Activated T-cell treated with anti-CD3 and anti-CD28 coated beads for 1 hour (primary cell): ENCODE measurements at regions not wholly inside any gene's neighbourhood (a gene's known extent, or its start where the extent isn't known, plus 50 kb on each side); places are given as distances from the start of the nearest gene placed in this dataset.

Experiments
- DNase-seq: peaks from one replicate; pipeline ENCODE4 v3.0.0-alpha.2; 2020; ENCODE audit warnings: low read depth

DNA sequence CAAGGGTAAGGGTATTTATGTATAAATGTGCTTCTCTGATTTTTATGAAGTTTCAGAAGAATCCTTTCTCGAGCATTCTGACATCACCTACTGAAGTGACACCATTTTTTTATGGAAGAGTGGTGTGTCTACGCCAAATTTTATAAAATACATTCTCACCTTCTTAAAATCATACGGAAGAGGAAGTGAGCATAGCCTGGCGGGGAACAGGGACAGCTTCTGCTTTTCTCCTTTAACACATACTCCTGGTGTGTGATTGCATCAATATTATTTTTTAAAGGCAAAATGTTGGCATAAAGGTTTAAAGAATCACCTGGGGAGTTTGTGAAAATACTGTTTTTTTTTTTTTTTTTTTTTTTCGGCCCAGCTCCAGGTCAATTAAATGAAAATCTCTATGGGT, 733.6 kb upstream of the MAN1A1 start:
- no peak for DNase-seq

DNA sequence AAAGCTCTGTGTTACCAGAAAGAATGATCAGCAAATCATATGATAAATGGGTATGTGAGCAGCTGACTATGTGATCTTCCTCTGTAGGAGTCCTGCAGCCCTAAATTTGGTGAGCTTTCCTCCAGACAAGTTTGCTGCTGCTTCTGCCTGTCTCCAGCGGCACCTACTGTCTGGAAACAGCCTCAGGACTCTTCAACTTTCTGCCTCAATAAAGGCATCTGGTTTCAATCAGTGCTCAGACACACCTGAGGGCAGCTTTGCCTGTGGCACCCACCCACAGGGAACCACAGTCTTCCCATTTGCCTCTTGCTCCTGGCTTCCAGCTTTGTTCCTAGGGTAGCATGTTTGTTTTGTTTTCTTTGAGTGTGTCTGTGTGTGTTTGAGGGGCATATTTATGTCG, 727.9 kb upstream of the MAN1A1 start:
- DNase-seq, result no peak

DNA sequence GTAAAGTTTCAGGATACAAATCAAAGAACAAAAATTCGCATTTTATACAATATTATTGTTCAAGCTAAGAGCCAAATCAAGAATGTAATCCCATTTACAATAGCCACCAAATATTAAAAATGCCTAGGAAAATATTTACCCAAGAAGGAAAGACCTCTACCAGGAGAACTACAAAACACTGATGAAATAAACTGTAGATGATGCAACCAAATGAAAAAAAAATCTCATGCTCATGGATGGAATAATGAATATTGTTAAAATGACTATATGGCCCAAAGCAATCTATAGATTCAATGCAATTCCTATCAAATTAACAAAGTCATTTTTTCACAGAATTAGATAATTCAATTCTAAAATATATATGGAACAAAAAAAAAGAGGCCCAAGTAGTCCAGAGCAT, 708.8 kb upstream of the MAN1A1 start:
- no peak for DNase-seq

DNA sequence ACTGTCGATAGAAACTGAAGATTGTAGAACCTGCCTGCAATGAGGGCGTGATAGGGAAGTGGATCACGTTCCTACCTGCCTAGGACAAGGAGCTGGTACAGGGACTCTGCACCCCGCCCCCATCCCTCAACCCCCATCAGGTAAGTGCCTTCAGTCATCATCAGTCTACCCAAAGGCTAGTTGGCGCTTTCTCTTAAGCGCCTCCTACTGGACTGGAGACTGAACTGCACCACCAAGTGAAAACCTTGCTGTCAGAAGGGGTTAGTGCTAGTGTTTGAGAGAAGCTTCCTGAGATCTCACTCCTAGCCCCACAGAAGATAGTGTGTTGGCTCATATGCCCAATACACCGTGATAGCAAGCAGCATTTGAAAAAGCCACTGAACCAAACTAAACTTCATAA, 706.5 kb upstream of the MAN1A1 start:
- no peak for DNase-seq

DNA sequence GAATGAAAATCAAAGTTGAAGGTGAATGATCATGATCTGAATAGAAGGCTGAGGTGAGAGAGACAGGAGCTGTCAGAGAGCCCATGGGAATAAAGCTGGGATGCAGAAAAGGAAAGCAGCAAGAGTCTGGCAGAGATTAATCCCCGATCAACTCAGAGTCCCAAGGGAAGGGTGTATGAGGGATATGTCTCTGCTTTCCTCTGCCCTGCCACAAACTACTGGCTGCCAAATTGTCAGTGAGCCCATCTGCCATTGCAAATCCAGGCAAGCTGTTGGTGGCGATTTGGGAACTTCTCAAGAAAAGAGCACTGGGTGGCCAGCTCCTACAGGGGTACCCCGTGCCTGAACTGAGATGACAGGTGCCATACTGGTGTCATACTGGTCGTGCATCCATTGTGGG, 705.5 kb upstream of the MAN1A1 start:
- no peak for DNase-seq

DNA sequence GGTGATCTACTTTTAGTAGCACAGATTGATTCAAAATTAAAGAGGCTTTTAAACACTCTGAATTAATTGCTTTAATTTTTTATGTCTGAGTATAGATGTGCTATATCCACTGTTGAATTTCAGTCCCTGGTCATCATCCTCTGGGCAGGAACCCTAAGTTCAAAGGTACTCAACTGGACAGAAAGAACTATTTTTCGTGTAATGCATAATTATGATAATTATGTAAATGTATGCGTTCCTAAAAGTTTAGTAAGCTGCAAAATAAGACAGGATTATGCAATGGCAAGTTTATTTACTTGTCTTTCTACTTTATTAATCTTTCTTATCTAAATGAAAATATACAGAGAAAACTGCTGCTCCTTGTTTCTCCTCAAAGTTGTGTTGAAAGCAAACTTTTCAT, 690.1 kb upstream of the MAN1A1 start:
- no peak for DNase-seq

DNA sequence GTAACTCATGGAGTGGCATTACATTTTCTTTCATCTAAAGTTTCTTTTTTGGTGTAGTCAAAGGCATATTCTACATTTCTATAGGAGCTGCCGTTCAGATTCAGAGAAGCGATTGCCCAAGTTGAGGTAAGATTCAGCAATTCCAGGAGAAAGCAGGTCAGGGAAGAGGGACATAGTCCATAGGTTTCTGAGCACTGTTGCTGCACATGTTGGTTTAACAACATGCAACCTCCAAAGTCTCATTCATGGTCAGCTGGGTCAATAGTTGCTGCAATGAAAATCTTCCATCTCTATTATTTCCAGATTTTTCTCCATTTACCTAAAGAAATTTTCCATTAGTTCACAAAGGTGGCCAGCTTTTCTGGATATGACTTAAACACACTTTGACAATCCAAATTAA, 682.3 kb upstream of the MAN1A1 start:
- no peak for DNase-seq

DNA sequence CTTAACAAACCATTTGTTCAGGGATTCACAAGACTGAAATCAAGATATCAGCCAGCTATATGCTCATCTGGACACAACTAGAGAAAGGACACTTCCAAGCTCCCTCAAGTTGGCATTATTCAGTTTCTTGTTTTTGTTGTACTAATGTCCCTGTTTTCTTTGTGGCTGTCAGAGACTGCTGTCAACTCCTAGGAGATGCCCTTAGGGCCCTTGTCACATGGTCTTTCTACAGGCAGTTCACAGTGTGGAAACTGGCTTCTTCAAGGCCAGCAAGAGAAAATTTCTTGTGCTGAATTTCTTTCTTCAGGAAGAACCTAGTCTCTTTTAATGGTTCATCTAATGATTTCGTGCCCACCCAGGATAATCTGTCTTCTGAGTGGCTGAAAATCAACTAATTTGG, 677.2 kb upstream of the MAN1A1 start:
- DNase-seq, result no peak

DNA sequence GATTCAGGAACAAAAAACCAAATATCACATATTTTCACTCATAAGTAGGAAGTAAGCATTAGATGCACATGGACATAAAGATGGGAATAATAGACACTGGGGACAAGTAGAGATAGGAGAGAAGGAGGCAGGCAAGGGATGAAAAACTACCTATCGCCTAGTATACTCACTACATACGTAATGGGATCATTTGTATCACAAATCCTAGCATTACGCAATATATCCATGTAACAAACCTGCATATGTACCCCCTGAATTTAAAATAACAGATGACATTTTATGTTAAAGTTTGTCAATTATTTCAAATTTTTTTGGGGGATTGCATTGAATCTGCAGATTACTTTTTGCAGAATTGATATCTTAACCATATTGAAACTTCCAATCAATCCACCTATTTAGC, 660.5 kb upstream of the MAN1A1 start:
- DNase-seq, result no peak

DNA sequence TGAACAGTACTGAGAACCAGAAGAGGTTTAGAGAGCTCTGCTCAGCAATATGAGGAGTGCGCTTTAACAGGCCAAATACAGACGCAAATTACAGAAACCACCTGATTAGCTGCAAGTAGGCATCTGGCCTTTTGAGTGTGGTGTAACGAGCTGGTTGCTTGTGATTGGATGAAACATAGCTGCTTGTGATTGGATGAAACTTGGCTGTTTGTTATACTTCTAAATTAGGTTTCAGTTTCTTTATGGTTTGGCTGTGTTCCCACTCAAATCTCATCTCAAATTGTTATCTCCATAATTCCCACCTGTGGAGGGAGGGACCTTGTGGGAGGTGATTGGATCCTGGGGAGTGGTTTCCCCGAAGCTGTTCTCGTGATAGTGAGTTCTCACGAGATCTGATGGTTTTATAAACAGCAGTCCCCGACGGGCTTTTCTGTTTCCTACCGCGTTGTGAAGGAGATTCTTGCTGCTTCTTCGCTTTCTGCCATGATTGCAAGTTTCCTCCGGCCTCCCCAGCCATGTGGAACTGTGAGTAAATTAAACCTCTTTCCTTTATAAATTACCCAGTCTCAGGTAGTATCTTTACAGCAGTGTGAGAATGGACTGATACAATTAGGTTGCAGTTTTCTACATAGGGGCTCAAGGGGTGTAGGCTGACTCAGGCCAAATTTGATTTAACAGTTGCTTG, 655.9 kb upstream of the MAN1A1 start:
- DNase-seq, result no peak

DNA sequence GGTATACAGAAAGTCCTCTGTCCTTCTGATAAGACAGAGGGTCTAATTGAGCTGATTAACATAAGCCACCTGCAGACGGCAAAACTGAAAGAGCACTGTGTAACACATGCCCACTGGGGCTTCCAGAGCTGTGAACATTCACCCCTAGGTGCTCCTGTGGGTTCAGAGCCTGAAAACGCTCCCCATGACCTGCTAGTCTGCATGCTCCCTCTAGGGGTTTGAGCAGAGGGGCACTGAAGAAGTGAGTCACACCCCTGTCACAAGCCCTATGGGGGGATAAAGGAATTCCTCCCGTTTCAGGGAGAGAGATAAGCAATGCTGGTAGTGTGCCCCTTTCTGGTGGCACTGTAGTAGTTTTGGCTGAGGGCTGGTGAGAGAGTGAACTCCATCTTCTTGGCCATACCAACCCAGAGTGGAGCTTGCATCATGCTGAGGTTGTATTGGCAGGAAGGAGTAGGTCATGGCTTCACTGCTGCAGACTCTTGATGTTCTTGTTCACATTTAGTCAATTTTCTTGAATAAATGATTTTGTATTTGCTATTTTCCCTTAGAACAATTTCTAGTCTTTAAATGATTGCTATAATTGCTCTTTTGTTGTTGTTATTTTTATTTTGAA, 637.5 kb upstream of the MAN1A1 start:
- no peak for DNase-seq

DNA sequence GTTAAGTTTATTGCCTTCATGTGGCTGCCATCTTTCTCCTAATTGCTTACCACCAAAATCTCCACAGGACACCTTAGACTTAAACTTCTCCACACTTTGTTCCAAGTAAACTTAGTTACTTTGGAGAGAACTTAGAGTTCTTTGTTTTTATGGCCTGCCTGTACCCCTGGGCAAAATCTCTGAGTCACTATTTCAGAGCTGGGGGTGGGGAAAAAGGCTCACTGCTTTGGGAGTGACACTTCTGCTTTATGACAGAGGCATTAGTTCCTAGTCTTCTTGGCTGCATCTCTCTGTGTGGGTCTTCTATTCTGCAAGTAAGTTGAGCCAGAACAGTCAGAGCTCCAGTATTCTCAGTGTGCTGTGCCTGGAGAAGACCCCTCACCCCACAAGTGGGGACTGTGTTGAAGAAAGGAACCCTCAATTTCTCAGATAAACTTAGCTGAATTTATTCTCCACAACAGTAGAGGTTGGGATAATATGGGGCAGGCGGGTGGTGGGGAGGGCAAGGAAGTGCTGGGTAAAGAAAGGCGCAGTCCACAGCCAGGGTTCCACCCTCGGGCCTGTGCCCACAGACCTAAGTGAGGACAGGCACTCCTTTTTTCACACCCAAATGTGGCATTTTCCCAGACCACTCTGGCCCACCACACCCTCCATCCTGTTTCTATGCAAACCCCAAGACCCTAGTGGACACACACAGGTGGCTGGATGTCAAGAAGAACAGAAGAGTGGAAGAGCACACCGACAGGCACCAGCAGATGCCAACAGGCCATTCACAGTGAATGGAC, 636.6 kb upstream of the MAN1A1 start:
- DNase-seq, result no peak

DNA sequence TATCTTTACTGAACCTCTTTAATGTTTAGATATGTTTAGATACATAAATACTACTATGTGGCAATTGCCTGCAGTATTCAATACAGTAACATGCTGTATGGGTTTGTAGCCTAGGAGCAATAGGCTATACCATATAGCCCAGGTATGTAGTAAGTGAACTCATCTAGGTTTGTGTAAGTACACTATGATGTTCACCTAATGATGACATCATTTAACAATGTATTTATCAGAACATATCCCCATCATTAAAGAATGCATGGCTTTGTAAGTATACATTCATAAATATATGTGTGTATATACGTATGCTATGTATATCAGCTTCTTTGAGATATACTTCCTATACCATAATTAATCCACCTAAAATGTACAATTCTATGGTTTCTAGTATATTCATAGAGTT, 631.2 kb upstream of the MAN1A1 start:
- DNase-seq, result no peak

DNA sequence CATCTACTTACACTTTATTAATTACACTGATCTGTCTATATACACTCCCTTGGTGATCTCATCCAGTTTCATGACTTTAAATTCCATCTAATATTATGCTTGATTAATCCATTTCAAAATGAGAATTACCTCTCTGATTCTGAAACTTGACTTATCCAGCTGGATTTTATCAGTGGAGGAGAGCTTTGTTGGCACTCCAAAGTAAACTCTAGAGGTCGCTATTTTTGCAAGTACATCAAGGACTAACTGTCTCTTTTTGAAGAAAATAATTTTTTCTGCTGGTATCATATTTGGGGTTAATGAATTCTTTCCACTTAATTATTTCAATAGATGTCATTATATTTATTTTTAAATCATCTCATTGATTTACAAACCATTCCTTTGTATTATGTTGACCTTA, 630.3 kb upstream of the MAN1A1 start:
- no peak for DNase-seq

DNA sequence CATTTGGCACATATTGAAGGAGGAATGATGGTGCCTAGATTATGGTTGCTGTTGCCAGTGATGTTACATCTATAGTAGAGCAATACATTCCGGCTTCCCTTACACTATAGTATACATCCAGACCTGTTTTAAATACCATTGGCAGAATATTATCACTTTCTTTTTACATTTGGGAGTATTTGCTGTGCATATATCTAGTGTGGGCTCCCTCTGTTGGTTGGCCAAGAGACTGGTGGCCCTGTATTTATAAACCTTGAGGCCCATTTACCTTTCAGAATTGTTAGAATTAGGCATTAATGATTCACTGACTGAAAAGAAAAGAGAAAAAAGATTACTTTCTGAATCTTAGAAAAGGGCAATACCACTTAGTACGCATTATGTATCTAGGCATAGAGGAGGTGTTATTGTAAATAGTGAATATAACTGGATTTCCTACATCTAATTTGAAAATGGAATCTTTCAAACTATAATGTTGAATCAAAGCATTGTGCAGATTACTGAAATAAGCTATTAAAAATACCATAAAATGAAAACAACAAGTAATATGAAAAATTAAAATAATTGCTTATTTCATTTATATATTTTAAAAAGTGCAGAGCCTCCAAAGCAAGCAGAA, 628.8 kb upstream of the MAN1A1 start:
- DNase-seq, result no peak

DNA sequence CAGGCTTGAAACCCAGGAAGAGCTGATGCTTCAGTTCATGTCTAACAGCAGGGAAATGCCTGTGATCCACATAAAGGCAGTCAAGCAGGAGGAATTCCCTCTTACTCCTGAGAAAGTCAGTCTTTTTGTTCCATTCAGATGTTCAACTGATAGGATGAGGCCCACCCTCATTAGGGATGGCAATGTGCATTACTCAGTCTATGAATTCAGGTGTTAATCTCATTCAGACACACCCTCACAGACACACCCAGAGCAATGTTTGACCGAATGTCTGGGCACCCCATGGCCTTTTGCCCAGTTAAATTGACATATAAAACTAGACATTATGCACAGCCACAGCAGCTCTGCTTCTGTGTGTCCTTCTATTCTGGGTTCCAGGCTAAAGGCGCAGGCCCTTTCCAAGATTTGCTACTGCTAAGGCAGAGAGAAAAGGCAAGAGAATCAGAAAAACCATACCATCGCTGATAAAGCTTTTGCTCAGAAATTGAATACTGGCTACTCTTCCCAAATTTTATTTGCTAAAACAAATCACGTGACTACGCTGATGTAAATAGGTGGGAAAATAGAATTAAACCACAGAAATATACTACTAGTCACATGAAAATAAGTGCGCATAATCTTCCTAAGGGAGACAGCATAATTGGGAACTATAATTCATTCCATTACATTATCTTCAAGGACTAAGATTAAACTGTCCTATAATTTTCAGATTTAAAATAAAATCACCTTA, 625.0 kb upstream of the MAN1A1 start:
- no peak for DNase-seq

DNA sequence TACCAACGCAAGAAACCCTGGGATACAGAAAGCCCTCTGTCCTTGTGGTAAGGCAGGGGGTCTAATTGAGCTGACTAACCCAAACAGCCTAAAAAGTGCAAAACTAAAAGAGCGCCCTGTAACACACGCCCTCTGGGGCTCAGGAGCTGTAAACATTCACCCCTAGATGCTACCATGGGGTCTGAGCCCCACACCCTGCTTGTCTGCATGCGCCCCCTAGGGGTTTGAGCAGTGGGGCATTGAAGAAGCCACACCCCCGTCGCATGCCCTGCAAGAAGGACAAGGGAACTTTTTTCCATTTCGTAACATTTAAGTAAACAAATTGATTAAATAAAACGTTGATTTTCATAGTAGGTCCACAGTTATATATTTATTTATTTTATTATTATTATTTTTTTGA, 616.9 kb upstream of the MAN1A1 start:
- no peak for DNase-seq

DNA sequence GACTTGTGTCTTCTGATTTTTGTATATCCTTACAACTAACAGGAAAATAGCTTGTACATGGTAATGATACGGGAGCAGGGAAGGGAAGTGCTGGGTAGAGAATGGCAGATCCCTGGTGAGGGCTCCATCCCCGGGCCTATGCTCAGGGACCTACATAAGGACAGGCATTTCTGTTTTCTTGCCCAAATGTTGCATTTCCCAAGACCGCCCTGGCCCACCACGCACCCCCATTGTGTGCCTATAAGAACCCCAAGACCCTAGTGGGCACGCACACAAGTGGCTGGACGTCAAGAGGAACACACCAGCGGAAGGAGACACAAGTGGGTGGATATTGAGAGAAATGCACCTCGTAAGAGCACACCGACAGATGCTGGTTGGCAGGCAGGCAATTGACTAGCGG, 616.3 kb upstream of the MAN1A1 start:
- no peak for DNase-seq

DNA sequence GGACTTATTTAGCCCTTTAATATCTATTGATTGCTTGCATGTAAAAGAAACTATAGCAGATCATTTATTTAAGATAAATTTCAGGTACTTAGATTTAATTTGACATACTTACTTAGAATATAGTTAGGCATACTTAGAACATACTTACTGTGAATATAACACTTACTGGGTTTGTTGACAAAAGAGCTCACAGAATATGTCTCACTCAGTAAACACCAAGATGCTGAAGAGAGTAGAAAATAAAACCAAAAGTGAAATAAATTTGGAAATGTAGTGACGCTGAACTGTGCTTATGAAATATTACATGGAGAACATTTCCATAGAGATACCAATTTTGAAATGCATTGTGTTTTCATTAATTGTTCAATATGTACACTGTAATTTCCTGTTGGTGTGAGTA, 615.4 kb upstream of the MAN1A1 start:
- DNase-seq, result no peak

DNA sequence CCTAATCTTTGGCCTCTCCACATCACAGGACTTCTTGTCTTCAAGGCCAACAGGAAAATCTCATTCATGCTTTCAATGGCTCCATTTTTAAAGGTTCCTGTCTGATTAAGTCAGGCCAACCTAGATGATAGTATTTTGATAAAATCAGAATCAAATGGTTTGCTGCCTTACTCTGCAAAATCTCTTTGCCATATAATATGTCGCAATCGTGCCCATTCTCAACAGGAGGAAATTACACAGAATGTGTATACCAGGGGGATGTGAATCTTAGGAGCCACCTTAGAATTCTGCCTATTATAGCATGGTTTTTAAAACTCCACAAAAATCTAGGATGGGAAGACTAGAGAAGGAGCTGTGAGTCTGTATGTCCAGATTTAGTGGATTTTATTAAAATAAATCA, 612.9 kb upstream of the MAN1A1 start:
- DNase-seq, result no peak

DNA sequence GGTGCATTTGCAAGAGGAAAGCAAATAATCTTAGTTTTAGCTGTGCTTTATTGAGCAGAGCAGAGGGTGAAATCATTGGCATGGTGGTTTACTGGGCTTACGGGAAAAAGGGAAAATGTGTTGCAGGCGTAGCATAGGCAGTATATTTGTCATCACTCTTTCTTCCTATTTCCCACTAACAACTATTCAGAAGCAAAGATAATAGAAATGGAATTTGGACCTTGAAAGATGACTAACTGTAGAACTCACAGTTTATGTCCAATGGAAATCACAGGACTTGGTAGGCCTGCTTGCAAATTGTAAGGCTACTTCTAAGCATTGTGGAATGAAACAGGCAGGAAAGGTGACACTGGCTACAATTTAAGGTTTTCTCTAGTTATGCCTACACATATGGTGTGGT, 611.9 kb upstream of the MAN1A1 start:
- no peak for DNase-seq

DNA sequence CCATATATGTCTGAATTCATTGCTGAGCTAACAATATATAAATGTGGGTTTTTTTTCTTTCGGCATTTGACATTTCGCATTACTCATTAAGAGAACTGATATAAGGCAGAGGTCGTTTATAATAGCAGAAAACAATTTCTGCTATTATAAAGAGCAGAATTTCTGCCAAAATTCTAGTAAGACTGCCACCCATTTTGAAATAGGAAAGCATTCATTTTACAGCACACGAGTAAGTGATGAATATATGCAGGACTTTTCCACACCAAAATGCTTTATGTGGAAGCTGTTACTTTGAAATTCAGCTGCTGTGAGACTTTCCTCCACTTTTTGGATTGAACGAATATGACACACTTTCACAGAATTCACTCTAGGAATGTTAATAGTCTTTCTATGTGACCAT, 610.9 kb upstream of the MAN1A1 start:
- DNase-seq, result no peak
